Stimulated activated CD4-positive, alpha-beta T cell treated with anti-CD3 and anti-CD28 coated beads, Interleukin-12 subunit alpha, Interleukin-12 subunit beta, amount 100 ng/mL, for 48 hours (primary cell): ENCODE measurements at regions not wholly inside any gene's neighbourhood (a gene's known extent, or its start where the extent isn't known, plus 50 kb on each side); places are given as distances from the start of the nearest gene placed in this dataset.
A peak's percentile ranks its signal among the peaks of the same experiment; 100 is the strongest.

Experiments used
- DNase-seq, 3 donors: peaks; one replicate each; pipeline ENCODE4 v3.0.0-alpha.2; 2020; ENCODE audit warnings: low read depth in 2 of 3, low spot score in 1 of 3

DNA sequence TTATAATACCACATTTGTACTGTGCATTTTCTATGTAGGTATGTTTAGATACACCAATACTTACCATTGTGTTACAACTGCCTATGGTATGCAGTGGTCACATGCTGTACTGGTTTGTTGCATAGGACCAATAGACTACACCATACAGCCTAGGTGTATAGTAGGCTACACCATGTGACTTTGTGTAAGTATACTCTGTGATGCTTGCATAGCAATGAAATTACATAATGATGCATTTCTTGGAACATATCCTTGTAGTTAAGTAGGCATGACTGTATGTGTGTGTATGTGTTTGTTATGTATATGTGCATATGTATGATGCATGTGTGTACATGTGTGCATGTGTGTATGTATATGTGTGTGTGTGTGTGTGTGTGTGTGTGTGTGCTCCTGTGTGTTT lies 157.6 kb downstream of the TDRD15 start:
- no peak for DNase-seq

DNA sequence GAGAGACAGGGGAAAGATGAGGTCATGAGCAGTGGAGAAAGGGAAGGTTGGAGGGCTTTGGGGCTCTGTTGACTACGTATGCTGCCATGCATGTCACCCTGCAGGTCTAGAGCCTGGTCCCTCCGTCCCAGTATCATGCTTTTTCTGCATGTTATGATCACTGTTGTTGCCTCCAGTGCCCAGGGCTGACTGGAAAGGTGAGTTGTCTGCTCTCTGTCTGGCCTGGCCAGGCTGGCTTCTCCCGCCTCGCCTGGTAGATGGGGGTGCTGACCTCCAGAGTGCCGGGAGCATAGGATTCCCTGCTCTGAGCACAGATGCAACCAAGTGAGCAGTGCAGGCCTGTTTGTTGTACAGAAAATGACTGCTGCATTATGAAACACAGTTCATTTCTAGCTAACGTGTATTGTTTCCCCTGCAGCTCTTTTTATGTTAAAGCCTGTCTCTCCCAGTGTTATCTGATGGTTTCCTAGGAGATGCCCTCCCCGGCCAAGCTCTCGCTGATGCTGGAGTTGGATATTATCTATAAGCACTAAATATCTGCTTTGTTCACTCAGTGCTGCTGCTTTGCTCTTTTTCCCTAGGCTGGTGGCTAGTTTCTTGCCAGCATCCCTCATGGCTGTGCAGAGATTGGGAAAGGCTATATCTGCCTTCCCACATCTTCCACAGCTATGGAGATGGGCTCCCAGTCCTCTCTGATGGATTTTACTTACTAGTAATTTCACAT lies 158.2 kb downstream of the TDRD15 start:
- DNase-seq = no peak

DNA sequence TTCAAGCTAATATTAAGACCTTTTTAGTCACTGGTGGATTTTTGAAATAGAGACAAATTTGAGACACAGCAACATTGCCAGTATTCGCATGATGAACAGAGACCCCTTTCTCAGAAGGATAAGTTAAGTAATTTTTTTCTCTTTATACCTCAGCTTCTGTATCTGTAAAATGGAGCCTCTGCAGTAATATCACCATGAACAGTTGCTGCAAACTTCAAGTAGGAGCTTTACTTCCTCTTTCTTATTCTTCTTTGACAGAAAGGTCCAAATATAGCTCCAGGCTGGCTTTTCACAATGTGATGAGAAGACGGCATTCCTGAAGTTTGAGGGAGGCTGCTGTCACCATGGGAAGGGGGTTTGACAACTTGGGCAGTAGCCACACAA lies 158.7 kb downstream of the TDRD15 start:
- DNase-seq = no peak

DNA sequence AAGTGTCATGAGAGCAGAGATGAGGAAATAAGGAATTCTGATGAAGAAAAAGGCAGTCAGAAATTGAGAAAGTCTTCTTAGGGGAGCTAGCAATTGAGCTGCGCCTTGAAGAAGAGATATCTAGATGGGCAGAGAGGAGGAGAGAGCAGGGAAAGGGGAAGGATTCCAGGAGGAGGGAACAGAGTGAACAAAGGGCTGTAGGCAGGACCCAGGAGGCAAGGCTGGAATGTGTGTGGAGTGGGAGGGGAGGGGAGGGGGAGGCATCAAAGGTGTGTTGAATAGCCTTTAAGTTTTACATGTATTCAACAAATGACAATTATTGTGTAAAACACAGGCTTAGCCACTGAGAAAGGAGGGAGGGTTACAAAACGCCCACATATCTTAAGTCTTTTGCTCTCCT lies 164.5 kb downstream of the TDRD15 start:
- DNase-seq = no peak

DNA sequence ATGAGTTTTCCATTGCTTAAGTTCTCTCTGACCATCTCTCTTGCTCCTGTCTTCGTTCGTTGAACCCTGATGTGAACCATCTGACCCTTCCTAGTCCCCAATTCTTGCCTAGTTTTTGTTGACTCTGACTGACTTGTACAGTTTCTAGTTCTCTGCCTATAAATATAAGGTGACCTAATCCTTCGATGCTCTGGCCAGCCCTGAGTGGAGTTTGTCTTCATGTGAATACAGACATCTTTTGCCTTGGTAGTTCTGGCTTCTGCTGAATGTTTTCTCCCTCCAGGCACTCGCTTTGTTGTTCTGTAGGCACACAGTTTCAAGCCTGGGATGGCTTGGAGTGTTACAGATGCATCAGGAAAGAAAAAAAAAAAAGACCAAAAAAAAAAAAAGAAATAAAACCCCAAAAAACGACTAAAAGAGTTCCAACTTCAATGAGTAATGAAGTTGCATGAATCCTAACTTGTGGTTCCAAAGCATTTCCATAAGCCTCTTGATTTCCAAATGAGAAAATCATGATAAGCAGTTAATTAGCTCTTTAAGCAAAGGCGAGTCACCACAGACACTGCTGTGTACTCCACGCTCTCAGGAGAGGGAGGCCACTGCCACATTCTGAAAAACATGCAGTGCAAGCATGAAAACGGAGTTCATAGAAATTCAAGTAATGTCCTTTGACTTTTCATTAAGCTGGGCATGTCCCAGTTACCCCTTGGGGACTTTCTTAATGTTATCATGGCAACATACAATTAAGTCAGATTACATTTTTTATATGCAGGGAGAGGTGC lies 165.2 kb downstream of the TDRD15 start:
- no peak for DNase-seq

DNA sequence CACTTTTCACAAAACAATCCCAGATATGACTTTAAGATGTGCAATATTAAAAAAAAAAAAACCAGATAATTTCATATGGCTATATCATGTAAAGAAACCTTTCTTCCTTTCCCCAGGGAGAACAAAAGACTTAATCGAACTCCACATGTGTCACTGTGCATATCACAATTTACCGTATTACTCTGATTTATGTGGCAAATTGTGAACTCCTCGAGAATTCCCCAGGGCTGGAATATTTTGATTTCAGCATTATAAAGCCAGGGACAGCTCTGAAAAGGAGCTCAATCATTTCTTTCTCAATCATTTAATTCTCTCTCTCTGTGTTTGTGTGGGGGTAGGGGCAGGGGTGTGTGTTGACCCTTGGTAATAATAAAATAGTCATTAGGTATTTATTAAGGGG lies 165.8 kb downstream of the TDRD15 start:
- no peak for DNase-seq

DNA sequence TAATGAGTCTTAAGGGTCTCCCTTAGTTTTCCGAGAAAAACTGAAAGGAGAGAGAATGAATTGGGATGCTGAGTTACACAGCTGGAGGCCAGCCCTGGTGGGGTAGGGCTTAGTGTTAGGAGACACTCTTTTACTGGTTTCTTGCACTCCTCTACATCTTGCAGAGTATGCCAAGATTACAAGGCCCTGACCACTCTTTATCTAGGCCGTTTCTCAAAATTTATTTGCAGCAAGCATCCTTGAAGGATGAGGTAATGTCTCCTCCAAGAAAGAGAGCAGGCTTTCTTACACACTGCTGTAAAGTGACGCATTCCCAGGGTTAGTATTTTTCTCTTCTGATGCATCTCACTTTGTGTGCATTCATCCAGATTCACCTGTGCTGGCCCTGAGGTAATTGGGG lies 166.2 kb downstream of the TDRD15 start:
- no peak for DNase-seq

DNA sequence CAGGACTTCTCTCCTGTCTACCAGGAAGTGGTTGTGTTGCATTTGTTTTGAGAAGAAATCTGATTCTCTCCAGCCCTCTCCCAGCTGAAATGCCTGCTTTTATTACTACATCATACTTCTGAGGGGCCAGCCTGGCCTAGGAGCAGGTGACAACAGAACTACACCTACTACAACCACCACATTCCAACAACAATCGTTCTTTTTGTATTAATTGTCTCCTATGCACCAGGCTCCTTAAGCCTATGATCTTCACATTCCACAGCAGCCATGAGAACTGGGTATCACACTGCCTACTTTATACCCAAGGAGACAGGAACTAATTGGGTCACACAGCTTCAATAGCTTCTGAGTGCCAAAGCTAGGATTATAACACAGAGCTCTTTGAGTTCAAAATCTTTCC lies 167.7 kb downstream of the TDRD15 start:
- DNase-seq = no peak

DNA sequence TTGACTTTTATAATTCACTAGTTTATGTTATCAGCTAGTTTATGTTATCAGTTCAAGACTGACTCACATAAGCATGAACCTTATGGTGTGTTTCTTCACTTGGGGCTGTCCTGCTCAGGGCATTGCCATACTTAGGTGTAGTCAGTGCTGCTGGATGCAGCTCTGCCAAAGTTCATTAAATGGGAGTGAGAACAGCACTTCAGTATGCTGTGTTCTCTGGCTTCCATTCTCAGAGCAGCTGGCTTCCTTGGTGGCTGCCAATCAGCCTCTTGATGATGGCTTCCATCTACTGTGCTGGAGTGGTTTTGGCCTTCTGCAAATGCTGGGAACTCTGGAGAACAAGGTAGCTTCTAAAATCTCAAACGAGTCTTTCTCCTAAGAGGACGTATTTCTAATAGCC lies 170.7 kb downstream of the TDRD15 start:
- no peak for DNase-seq

DNA sequence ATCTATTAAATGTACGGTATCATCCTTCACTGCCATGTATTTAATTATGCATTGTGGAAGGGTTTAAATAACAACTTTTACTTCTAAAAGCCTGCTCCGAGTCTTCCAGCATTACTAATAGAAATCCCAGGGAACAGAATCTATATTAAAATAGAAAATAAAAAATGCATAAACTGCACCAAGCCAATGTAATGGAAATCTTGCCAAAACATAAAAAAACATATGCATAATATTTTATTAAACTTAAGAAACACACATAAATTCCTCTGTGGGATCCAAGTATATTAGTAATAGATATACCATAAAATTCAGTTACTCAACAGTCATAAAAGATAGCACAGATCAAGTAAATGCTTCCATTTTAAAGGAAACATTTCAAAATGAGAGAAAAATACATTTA lies 175.6 kb downstream of the TDRD15 start:
- no peak for DNase-seq

DNA sequence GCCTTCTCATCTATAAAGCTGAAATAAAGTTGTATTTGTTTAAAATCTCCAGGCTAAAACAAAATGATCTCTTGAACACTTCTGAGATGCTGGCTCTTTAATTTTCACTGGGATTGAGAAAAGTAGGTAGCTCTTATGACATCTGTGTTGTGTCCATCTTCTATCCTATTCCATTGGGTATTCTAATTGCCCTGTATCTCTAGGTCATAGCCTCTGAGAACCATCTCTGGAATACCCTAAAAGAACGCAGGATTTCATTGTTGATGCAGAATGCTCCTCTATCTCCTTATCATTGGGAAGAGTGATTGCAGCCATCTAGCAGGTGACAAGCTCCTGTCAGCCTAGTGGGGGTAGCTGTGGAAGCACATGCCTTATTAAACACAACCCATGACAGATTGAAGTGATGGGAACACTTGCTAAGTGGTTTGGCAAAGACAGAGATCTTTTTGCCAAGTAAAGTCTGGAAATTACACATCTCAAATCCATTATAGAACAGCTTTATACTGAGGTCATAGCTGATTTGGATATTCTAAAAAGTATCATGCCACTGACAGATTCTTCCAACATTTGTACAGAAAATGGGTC lies 178.2 kb downstream of the TDRD15 start:
- DNase-seq = no peak

DNA sequence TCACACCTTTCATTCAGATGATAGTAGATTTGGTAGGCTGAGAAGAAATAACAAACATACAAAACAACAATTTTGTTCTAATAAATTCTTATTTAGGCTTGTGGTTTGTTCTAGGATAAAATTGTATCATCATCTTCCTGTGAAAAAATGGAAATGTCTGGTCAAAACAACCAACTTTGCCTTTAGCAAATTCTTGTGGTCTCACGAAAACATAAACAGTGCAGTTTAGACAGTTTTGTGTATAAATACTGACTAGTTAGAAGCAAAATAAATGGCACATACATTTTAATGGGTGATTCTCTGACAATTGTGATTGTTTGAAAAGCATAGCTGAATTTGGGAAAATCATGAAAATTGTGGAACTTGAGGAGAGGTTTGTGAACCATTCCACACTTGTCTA lies 180.1 kb downstream of the TDRD15 start:
- no peak for DNase-seq

DNA sequence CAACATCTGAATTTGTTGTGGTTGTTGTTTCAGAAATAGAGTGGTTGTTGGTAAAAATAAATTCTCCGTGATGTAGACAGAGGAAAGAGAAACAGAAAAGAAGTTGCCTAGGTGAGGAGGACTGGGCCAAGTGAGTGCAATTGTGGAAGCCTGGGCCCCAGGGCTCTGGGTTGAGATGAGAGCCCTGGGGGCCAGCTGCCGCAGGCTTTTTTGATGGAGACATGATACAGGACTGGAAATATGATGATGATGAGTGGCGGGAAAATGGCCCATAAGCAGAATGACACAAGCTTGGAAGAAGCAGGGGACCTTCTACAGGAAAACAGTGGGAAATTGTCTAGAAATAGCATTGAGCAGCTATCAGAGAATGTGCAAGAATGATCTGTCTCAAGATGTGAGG lies 181.8 kb downstream of the TDRD15 start:
- DNase-seq = no peak

DNA sequence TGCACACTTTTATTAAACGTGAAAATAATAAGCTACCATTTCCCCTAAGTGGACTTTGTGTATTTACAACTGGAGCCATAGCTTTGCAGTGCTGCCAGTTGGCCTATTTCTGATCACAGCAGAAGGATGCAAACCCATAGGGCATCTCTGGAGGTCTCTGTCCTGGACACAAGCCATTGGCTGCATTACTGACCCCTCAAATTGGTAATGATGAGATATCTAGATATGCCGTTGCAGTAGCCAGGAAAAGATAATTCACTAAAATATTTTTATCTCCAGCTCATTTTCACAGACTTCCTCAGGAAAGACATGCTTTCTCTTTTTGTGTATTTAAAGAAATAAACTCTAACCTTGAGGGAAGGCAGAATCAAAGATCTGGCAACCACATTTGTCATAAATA lies 182.5 kb downstream of the TDRD15 start:
- DNase-seq = no peak

DNA sequence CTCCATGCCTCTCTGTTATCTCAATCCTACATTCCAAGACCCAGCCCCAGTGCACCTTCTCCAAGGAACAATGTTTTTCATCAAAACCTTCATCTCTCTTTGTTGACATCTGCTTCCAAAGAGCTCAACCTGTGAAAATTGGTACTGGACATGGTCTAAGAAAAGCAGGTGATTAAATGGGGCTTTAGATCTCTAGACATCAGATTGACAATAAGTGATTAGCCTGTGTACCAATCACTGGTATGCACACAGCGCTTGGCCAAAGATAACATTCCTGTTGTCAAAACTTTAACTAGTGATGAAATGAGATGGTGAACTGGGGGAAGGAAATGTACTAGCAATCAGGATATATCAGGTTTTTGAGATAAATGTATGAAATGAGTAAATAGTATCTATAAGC lies 183.3 kb downstream of the TDRD15 start:
- no peak for DNase-seq

DNA sequence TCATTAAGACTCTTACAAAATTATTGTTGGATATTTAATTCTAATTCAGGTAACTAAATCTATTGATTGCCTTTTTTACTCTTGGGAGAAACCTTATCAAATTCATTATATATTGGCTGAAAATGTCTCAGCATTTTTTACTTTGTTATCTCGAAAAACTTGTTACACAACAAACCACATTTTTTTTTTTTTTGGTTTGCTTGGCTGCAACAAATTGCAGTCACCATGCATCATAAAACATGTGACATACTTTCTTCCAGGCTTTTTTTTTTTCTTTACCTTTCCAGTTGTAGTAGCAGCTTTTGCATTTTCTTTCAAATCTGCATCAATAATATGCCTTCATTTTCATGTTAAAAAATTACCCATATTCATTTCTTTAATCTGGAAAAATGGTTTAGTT lies 186.7 kb downstream of the TDRD15 start:
- no peak for DNase-seq

DNA sequence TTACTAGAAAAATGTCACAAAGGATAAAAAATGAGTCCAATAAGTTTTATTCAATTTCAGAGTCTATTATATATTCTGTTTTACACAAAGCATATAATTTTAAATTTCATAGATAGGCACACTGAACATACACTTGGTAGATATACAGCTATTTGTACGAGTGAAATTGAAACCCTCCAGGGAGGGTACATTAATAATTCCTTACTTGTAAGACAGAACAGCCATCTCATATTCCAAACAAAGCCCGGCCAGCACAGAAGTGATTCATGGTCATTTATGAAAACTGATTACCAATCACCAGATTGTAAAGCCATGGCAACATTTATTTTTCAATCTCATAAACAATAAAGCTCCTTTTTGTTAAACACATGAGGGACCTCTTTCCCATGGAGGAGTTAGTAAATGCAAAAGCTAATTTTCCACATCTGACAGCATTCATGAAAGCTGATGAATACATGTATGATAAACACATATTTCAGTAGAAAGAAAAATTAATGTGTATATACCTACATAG lies 190.6 kb downstream of the TDRD15 start:
- no peak for DNase-seq

DNA sequence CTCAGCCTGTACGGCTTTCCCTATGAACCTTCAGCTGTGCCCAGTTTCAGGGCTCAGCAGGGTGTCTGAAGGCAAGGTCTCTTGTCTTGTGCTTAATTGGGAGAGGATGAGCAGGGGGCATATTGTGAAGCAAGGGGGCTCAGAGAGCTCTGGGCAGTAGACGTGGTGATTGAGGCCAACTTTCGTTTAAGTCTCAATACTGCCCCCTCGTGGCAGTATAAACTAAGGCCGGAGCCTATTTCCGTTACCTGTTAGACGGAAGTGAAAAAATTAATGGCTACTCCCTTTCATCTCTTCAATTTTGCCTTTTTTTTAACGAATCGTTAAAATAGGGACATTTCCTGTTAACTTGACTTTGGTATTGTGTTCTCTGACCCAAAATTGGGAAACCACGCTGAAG lies 193.4 kb downstream of the TDRD15 start:
- peak in 2 of 3 donors; percentile 0 to 30 for DNase-seq

DNA sequence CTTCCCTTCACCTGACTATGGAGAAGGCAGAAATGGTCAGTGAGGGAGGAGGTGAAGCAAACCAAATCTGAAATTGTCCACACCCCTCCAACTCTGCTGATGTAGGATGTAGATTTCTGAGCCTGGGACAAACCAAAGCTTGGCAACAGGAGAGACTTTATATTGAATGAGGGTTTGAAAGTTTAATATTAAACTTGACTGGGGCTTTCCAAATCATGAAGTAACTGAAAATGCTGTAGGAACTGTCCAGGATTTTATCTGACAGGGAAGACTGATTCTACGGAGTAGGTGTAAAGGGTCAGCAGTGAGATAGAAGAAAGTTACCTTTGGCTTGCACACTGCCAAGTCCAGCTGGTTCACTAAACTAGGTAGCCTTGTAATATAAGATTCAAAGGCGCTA lies 194.5 kb downstream of the TDRD15 start:
- DNase-seq = no peak

DNA sequence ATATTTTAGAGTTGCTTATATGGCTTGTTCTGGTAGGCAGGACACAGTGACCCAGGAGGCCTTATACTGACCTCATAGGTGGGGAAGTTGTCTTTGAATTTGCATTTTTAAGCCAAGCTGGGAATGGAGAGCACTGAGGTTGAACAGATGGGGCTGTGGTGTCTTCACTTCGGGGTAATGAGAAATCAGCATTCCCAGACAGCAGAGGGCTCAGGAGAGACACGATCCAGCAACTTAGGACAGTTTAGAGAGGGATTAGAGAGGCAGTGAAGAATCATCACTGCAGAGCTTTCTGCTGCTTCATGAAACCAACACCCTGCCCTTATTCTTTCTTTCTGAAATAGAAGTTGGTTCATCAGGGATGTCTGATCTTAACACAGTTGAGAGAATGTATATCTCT lies 202.4 kb downstream of the TDRD15 start:
- DNase-seq = no peak

DNA sequence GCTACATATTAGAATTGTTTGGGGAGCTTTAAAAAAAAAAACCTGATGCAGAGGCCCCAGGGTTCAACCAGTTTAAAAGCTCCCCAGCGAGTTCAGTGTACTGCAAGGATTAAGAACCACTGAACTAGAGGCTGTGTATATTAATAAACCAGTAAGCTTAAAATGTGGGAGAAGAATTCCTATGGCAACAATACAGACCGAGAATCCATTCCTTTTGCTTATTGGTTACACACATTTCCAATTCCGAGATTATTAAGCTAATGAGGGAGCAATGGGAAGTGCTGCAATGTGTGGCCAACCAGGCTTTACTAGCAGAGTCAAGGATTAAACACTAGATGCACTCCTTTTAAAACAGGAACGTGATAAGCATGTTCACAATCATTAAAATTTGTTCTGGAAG lies 204.4 kb downstream of the TDRD15 start:
- no peak for DNase-seq

DNA sequence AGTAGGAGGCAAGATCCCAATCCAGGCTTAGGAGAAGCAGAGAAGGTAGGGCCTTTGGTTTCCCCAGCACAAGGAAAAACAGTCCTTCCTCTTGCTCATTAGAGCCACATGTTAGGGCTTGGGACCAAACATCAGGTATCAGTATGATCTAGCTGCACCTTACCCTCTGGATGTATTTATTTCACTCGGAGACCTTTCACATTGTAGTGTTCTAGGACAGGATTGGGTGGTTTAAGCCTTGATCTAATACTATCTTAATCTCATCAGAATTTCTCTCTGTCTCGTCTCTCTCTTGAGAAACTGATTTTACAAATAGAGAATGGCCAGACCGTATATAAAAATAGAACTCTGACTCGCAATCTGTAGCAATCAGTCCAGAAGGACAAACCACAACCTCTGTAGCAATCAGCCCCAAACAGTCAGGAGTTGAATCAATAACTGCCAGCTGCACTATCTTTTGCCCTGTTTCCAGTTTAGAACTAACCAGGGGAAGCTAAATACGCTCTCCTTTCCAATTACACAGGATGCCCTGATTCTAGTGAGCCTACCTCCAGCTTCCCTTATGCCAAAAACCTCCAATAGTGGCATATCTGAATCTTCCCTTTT lies 207.1 kb downstream of the TDRD15 start:
- DNase-seq = no peak
